ENCODE measurements at regions not wholly inside any gene's neighbourhood (a gene's known extent, or its start where the extent isn't known, plus 50 kb on each side); places are given as distances from the start of the nearest gene placed in this dataset.

GRCh38 chr2:121102941-121103340 is 182.1 kb downstream of the TFCP2L1 start:
- no peak for TF ChIP-seq POLR2A (IDR thresholded peaks at IDR 0.05; ENCODE audit: low read length)
- TF ChIP-seq GATA1 (IDR thresholded peaks at IDR 0.05; ENCODE audit: low read depth, low read length), result no peak

Measured in erythroblast (primary cell).